ENCODE measurements at regions not wholly inside any gene's neighbourhood (a gene's known extent, or its start where the extent isn't known, plus 50 kb on each side); places are given as distances from the start of the nearest gene placed in this dataset.

DNA sequence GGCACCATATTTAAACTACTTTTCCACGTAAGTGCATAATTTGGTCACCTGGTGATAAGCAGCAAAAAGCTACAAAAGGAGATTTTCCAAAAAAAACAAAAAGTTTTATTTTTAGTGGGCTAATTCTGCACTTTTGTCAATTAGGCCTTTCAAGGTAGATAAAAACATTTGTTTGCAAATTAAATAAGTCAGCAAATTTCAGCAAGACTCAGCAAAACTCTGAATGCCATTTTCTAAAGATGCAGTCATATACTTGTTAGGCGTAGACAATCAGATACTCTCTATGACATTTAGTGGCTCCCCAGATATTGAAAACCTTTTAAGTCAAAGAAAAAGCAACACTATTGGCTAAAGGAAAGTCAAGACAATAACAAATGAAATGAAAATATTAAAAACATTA is 400.2 kb upstream of the GOLIM4 start:
- no peak for TF ChIP-seq EZH2 (IDR thresholded peaks at IDR 0.05; ENCODE audit: borderline replicate concordance, low read depth, low read length, severe bottlenecking)
- TF ChIP-seq, protein P1, sequence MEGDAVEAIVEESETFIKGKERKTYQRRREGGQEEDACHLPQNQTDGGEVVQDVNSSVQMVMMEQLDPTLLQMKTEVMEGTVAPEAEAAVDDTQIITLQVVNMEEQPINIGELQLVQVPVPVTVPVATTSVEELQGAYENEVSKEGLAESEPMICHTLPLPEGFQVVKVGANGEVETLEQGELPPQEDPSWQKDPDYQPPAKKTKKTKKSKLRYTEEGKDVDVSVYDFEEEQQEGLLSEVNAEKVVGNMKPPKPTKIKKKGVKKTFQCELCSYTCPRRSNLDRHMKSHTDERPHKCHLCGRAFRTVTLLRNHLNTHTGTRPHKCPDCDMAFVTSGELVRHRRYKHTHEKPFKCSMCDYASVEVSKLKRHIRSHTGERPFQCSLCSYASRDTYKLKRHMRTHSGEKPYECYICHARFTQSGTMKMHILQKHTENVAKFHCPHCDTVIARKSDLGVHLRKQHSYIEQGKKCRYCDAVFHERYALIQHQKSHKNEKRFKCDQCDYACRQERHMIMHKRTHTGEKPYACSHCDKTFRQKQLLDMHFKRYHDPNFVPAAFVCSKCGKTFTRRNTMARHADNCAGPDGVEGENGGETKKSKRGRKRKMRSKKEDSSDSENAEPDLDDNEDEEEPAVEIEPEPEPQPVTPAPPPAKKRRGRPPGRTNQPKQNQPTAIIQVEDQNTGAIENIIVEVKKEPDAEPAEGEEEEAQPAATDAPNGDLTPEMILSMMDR (IDR thresholded peaks at IDR 0.05; ENCODE audit: borderline replicate concordance, extremely low read depth, low read length, poor library complexity, severe bottlenecking), result no peak
